Islet of Langerhans (tissue), 1 donor: ENCODE measurements at regions not wholly inside any gene's neighbourhood (a gene's known extent, or its start where the extent isn't known, plus 50 kb on each side); places are given as distances from the start of the nearest gene placed in this dataset.

Experiments used
- FAIRE-seq: peaks from one replicate; lab custom pipeline; 2011; peaks lifted over from hg19 to GRCh38; lab: Jason Lieb, UNC

DNA sequence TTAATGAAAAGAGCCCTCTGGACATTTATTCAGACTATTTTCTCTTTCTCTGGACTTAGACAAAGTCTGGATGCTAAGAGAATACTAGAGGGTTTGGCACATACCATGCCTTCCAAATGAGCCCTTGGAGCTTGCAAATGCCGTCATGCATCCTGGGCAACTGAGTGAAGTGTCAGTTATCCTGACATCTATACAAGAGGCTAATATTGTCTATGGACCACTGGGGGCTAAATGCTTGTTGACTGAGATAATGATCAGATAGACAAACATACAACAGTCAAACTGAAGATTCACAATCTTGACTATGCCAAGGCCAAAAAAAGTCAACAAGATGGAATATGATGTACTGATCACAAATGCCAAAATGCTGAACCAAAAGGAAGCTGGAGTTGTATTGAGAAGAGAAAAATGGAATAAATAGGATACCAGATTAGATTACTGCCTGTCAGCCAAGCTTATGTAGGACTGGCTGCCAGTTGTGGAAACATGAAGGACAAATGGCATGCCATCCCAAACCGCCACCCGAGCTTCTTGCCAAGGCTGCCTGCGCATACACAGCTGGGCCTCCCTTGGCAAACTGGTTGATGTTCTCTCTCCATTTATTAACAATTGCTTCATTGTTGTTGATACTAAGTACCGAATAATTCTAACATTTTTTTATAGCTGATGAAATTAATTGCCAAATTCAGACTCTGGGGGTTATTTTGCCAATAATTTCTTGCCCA is 240.1 kb upstream of the GRAMD2B start:
- FAIRE-seq = no peak

- FAIRE-seq = no peak
Measured at GRCh38 chr5:126184474-126184873, 238.7 kb upstream of the GRAMD2B start.

GRCh38 chr5:126186210-126186609 is 237.0 kb upstream of the GRAMD2B start:
- no peak for FAIRE-seq

DNA sequence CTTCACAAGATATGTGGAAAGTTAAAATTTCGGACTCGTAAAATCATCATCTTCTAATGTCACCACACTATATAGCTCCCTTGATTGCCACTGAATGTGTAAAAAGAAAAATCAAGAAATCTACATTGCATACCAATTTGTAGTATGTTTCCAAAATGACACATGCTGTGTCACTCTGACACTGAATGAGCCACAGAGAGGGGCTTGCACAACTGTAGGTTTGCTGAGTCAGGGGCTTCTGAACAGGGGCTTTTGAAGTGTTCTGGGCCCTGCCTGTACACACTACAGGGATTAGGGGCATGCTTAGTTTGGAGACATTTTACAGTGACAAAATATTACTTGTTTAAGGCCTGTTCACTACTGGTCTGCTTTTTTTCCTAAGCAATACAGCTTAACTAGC is 234.4 kb upstream of the GRAMD2B start:
- no peak for FAIRE-seq

DNA sequence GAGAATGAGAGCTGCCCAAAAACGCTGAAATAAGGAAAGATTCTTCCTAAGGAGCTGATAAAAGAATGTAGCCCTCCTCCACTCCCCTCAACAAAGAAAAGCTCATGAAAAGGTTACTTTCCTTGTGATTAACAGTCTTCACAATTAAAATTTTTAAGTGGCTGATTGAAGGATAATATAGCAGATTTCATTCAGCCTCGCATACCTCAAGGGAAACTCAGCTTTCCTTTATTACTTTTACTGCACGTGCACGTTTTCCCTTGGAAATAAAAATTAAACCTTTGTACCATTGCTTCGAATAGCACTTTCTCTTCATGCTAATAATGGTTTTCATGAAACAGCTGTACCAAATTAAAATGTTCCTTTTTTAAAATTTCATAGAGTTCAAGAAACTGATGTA is 234.0 kb upstream of the GRAMD2B start:
- no peak for FAIRE-seq

DNA sequence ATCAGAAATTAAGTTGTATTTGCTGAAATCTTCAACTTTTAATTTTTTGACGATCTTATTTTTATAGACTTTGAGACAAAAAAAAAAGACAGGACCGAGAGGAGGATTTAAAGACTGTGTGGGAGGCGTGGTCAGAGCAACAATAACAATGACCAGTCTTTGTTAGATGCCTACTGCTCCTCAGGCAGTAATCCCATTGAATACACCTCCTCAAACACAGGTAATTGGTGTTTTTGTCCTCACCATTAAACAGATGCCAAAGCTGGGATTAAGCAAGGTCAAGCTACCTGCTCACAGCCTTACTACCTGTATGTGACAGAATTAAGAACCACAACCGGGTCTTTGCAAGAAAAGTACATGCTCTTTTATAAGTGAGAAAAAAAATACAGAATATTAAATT is 233.3 kb upstream of the GRAMD2B start:
- no peak for FAIRE-seq

DNA sequence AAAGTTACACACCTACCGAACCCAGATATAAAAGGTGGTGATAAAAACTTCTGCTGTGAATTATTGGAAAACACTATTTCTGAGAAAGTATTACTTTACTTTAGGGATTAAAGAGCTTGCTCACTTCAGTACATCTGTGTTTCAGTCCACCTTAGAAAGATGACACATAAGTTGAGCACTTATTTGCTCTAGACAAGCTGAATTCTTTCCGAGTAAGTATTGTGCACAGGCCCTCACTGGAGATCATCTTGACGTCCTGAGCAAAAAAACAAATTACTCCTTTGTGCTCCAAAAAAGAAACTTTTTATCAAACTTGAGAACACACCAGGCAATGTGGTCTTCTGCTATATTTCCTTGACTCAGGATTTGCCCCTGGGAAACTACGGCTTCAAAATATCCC is 231.0 kb upstream of the GRAMD2B start:
- FAIRE-seq = no peak

- FAIRE-seq = no peak
Measured at GRCh38 chr5:126195410-126196100, 227.7 kb upstream of the GRAMD2B start.

DNA sequence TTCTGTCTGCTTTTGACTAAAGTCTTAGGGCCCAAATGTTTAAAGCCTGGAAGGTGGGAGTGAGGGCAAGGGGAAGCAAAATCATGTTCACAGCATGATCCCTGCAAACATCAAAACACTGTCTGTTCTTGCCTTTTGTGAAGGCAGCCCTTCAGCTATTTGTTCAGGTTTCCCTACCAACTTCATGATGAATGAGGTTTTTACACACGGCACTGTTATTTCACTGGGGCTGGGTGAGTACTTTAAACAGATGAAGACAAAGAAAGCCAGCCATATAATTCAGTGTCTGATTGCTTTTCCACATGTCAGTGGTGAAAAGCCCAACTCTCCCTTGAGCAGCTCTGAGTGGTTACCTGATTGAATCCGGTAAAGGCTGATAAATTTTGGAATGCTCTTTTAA is 224.7 kb upstream of the GRAMD2B start:
- no peak for FAIRE-seq

- no peak for FAIRE-seq
Measured at GRCh38 chr5:126199467-126199866, 223.7 kb upstream of the GRAMD2B start.

DNA sequence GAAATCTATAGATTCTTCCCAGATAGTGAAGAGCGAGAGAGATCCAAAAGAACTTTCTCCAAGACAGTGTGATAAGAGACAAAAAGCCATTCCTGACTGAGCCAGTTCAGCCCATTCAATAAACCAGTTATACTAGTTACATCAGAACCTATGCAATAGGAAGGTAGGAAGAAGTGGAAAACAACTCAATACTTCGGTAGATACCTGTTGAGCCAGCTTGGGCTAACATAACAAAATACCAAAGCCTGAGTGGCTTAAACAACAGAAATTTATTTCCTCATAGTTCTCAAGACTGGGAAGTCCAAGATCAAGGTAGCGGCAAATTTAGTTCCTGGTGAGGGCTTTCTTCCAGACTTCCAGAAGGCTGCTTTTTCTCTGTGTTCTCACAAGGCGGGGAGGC is 214.5 kb upstream of the GRAMD2B start:
- no peak for FAIRE-seq

DNA sequence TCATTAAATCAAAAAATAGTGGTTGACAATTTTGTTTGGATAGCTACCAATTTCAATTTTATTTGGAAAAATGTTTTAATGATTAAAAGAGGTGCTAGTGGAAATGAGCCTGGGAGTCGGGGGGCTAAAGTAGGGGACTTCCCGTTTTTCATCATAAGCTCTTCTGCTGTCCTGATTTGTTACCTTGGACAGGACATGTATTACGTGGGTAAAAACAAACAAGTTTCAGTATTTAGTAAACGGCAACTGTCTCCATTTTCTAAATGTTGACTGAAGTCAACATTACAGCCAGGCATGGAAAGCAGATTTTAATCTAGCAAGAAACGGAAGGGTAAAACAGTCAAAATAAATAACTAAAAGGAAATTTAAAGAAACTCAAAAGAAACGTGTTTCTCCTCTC is 212.3 kb upstream of the GRAMD2B start:
- no peak for FAIRE-seq

DNA sequence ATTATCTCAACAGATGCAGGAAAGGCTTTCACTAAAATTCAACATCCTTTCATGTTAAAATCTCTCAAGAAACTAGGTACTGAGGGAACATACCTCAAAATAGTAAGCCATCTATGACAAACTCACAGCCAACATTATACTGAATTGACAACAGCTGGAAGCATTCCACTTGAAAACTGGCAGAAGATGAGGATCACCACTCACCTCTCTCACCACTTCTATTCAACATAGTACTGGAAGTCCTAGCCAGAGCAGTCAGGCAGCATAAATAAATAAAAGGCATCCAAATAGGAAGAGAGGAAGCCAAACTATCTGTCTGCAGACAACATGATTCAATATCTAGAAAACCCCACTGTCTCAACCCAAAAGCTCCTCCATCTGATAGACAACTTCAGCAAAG is 203.6 kb upstream of the GRAMD2B start:
- no peak for FAIRE-seq

- no peak for FAIRE-seq
Measured at GRCh38 chr5:126220725-126221124, 202.5 kb upstream of the GRAMD2B start.

DNA sequence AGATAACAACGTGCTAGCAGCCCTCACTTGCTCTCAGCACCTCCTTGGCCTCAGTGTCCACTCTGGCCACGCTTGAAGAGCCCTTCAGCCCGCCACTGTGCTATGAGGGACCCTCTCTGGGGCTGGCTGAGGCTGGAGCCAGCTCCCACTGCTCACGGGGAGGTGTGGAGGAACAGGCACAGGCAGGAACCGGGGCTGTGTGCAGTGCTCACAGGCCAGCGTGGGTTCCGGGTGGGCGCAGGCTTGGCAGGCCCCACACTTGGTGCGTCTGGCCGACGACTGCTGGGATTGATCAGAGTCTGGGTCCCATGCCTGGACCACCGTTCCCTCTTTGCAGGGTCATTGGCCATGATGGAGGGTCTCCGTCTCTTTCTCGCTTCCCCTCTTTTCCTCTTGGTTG is 194.3 kb upstream of the GRAMD2B start:
- FAIRE-seq = no peak

GRCh38 chr5:126233256-126233655 is 190.0 kb upstream of the GRAMD2B start:
- no peak for FAIRE-seq

DNA sequence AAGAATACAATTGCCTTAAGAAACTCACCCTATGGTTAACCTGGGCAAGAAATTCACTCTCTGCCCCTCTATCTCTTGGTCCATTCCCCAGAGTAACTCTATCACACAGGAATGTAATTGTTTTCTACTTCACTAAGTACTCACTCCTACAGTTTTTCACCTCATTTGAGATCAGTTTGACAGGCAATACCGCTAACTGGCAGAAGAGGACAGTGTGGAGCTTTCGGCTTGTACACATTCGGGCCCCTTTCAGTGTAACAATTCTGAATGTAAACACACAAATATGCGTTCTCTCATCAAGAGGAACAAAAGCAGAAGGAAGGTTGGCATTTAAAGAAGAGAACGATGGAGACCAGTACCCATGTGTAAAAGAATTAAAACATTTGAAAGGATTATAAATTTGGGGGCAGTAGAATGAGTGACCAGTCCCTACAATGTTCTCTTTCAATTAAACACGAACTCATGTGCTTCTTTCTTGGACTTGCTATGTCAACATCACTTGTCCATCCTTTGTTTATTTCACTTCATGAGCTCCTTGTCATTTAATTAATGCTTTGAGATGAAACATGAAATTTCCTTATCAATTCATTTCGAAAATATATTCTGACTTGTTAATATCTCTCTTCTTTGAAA is 188.5 kb upstream of the GRAMD2B start:
- FAIRE-seq = no peak

- FAIRE-seq = no peak
Measured at GRCh38 chr5:126235628-126236027, 187.6 kb upstream of the GRAMD2B start.

- FAIRE-seq = no peak
Measured at GRCh38 chr5:126236994-126237393, 186.2 kb upstream of the GRAMD2B start.

DNA sequence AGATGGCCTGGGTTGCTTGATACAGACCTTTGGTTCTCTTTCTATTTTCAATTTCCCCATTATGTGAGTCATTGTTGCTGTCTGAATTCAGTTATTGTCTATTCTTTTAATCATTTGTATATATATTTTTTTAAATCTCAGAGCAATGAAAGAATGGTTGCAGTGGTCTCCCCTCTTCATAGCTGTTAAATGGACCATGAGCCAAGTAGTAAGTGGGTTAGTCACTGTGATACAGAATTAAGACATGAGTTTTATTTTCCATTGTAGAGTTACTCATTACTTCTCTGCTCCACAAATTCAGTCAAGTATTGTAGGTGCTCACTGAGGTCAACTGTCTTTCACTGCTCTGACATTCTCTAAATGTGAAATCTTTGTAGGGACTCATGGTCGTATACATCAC is 174.6 kb upstream of the GRAMD2B start:
- no peak for FAIRE-seq

GRCh38 chr5:126251024-126251423 is 172.2 kb upstream of the GRAMD2B start:
- FAIRE-seq = no peak

- FAIRE-seq = peak; percentile 74
Measured at GRCh38 chr5:126253406-126253805, 169.8 kb upstream of the GRAMD2B start.

GRCh38 chr5:126263591-126264184 is 159.5 kb upstream of the GRAMD2B start:
- no peak for FAIRE-seq
